ENCODE measurements at regions not wholly inside any gene's neighbourhood (a gene's known extent, or its start where the extent isn't known, plus 50 kb on each side); places are given as distances from the start of the nearest gene placed in this dataset.

GRCh38 chr6:66103954-66104353 is 396.9 kb upstream of the EYS start:
- TF ChIP-seq, protein P1, sequence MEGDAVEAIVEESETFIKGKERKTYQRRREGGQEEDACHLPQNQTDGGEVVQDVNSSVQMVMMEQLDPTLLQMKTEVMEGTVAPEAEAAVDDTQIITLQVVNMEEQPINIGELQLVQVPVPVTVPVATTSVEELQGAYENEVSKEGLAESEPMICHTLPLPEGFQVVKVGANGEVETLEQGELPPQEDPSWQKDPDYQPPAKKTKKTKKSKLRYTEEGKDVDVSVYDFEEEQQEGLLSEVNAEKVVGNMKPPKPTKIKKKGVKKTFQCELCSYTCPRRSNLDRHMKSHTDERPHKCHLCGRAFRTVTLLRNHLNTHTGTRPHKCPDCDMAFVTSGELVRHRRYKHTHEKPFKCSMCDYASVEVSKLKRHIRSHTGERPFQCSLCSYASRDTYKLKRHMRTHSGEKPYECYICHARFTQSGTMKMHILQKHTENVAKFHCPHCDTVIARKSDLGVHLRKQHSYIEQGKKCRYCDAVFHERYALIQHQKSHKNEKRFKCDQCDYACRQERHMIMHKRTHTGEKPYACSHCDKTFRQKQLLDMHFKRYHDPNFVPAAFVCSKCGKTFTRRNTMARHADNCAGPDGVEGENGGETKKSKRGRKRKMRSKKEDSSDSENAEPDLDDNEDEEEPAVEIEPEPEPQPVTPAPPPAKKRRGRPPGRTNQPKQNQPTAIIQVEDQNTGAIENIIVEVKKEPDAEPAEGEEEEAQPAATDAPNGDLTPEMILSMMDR (IDR thresholded peaks at IDR 0.05) = no peak
- TF ChIP-seq POLR2AphosphoS5 (IDR thresholded peaks at IDR 0.05) = no peak
- no peak for TF ChIP-seq POLR2A (IDR thresholded peaks at IDR 0.05)

All from prostate gland (tissue), 2 donors.